AG09319 (cell line): ENCODE measurements at regions not wholly inside any gene's neighbourhood (a gene's known extent, or its start where the extent isn't known, plus 50 kb on each side); places are given as distances from the start of the nearest gene placed in this dataset.

ENCODE experiments used
- DNase-seq: peaks from one replicate; pipeline ENCODE4 v3.0.0-alpha.2; 2010; ENCODE audit warnings: low read depth; ENCODE audit errors: extremely low read depth
- TF ChIP-seq, protein P1 (sequence below): IDR thresholded peaks from 2 replicates; pipeline ENCODE4 v1.5.1; 2011; ENCODE audit warnings: low read depth, mild to moderate bottlenecking, inconsistent platforms, low read length, moderate library complexity

GRCh38 chr4:7130621-7131211 lies 61.6 kb upstream of the SORCS2 start:
- DNase-seq = no peak
- TF ChIP-seq, protein P1, sequence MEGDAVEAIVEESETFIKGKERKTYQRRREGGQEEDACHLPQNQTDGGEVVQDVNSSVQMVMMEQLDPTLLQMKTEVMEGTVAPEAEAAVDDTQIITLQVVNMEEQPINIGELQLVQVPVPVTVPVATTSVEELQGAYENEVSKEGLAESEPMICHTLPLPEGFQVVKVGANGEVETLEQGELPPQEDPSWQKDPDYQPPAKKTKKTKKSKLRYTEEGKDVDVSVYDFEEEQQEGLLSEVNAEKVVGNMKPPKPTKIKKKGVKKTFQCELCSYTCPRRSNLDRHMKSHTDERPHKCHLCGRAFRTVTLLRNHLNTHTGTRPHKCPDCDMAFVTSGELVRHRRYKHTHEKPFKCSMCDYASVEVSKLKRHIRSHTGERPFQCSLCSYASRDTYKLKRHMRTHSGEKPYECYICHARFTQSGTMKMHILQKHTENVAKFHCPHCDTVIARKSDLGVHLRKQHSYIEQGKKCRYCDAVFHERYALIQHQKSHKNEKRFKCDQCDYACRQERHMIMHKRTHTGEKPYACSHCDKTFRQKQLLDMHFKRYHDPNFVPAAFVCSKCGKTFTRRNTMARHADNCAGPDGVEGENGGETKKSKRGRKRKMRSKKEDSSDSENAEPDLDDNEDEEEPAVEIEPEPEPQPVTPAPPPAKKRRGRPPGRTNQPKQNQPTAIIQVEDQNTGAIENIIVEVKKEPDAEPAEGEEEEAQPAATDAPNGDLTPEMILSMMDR = no peak

GRCh38 chr4:7129871-7130620 lies 62.2 kb upstream of the GRPEL1 start:
- TF ChIP-seq, protein P1 = no peak
- no peak for DNase-seq

DNA sequence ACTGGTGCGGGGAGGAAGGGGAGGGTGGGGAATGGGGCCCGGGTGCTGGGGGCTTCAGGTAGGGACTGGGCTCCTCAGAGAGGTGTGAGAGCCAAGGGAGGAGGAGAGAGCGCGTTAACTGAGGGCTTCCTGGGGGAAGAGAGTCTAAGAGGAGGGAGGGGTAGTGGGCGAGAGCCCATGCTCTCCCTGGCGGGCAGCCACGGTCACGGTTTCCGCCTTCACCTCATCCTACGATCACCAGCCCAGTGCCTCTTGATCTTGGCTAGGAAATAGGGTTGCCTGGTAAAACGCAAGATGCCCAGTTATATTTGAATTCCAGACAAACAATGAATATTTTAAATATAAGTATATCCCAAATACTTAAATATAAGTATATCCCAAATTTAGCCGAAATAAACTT lies 60.8 kb upstream of the GRPEL1 start:
- DNase-seq = no peak
- TF ChIP-seq, protein P1 = no peak

GRCh38 chr4:7128234-7128633 lies 60.4 kb upstream of the GRPEL1 start:
- no peak for DNase-seq
- TF ChIP-seq, protein P1 = no peak

DNA sequence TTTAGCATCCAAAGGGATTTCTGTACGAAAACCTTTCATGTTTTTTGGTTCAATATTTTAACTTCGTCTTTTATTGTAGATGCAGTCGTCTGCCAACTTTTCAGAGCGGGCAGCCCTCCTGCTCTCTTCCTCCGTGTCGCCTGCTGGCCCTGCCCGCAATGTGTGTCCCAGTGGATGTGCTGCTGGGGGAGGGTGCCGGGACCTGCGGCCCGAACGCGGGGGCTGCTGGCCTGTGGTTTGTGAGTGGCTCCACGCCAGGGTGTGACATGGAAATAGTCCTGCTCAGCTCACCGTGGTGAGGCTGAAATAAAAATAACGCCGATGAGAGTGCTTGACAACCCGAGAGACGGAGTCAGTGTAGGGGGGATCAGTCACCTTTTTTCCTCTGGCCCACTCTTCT lies 59.7 kb upstream of the GRPEL1 start:
- TF ChIP-seq, protein P1 = no peak
- DNase-seq = no peak

GRCh38 chr4:7126981-7127380 lies 59.1 kb upstream of the GRPEL1 start:
- DNase-seq = no peak
- TF ChIP-seq, protein P1 = no peak

DNA sequence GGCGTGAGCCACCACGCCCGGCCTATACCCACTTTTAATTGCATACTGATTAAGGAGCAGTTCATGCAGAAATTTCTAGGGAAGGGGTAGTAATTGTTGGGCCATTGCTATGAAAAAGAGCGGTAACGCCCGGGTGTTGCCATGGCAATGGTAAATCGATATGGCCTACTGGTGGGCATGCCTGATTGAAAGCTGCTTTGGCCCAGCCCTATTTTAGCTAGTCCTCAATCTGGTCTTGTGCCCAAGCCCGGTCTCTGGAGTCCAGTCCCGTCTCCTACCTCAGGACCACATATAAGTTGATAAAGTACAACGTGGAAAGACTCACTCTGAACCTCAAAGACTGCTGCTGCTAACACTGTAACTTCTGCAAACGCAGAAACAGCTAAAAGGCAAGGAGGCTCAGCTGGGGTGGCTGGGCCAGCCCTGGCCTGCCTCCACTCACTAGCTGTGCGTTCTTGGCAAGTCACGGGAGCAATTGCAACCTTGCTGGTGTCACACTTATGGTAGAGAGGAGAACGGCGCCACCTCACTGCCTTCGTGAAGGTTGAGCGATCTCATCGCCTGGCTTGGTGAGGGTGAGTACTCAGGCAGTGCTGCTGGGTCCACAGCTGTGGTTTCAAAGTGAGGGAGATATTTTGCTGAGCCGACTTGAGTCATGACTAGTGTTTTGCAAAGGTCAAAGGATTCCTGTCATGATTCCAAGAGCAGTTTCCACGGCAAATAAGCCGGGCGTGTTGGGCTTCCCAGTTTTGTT lies 57.0 kb upstream of the GRPEL1 start:
- DNase-seq = peak; percentile 80
- TF ChIP-seq, protein P1 = peak; percentile 16
